ENCODE measurements at regions not wholly inside any gene's neighbourhood (a gene's known extent, or its start where the extent isn't known, plus 50 kb on each side); places are given as distances from the start of the nearest gene placed in this dataset.

DNA sequence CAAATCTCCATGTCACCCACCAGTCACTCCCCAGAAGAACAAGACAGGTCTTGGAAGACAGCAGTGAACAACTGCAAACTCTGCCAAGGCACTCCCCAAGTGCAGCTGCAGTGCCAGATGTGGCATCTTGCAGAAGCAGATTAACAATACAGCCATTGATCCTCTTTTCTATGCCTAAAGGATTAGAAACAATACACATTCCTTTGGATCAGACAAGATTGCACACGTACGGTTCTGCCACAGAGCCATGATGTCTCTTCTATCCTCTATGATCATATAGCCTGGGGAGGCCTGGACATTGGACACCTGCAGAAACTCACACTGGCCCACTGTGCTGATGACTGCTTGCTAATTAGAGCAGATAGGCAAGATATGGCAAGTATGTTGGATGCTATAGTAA lies 155.9 kb downstream of the MYLK4 start:
- Histone ChIP-seq H3K27ac (ENCODE audit: low read depth in 1 of 2, low read length in 1 of 2) (no peak overlapping the region), H3K4me3 (no peak overlapping the region), H3K36me3 (ENCODE audit: control insufficient read depth in 4 of 4, insufficient read depth in 4 of 4, low read length in 4 of 4) (no peaks in the 10 kb centered on the region), H3K4me1 (ENCODE audit: control insufficient read depth in 5 of 5, insufficient read depth in 5 of 5, low read length in 5 of 5) (peaks cover 0 to 14% (median 0%) of the 10 kb centered on the region in 5 donors), H3K9me3 (ENCODE audit: control insufficient read depth in 4 of 4, insufficient read depth in 3 of 4, low read length in 3 of 4) (no peaks in the 10 kb centered on the region), H3K27me3 (ENCODE audit: control insufficient read depth in 3 of 3, insufficient read depth in 3 of 3, low read length in 2 of 3) (no peaks in the 10 kb centered on the region), H3K9ac (ENCODE audit: insufficient read depth in 1 of 2, low read length in 2 of 2) (no peak overlapping the region)
- TF ChIP-seq CTCF (IDR thresholded peaks at IDR 0.05; ENCODE audit: control extremely low read depth, extremely low read depth), result no peak
- 81 to 94% methylated on average over 2 of the region's 2 CpGs for WGBS, 2 donors
- ATAC-seq (ENCODE audit: insufficient read depth, low FRiP score) (no peak), DNase-seq (no peak)

- TF ChIP-seq CTCF (IDR thresholded peaks at IDR 0.05; ENCODE audit: control extremely low read depth, extremely low read depth), result no peak
- no peak for DNase-seq
- no peak for ATAC-seq (ENCODE audit: insufficient read depth, low FRiP score)
- no peaks in the 10 kb centered on the region for H3K36me3 ChIP-seq (ENCODE audit: control insufficient read depth in 4 of 4, insufficient read depth in 4 of 4, low read length in 4 of 4)
- peaks cover 0 to 10% (median 0%) of the 10 kb centered on the region in 5 donors for H3K4me1 ChIP-seq (ENCODE audit: control insufficient read depth in 5 of 5, insufficient read depth in 5 of 5, low read length in 5 of 5)
- H3K27ac ChIP-seq (ENCODE audit: low read depth in 1 of 2, low read length in 1 of 2), result no peak overlapping the region
- H3K9ac ChIP-seq (ENCODE audit: insufficient read depth in 1 of 2, low read length in 2 of 2), result no peak overlapping the region
- H3K27me3 ChIP-seq (ENCODE audit: control insufficient read depth in 3 of 3, insufficient read depth in 3 of 3, low read length in 2 of 3), result no peaks in the 10 kb centered on the region
- no peak overlapping the region for H3K4me3 ChIP-seq
- WGBS, 2 donors, result 95 to 97% methylated on average over 6 of the region's 6 CpGs
- peaks cover 0 to 2% (median 0%) of the 10 kb centered on the region in 4 donors for H3K9me3 ChIP-seq (ENCODE audit: control insufficient read depth in 4 of 4, insufficient read depth in 3 of 4, low read length in 3 of 4)
These were observed 157.6 kb downstream of the MYLK4 start for GRCh38 chr6:2593167-2593566.

GRCh38 chr6:2589171-2589661 lies 161.5 kb downstream of the MYLK4 start:
- Histone ChIP-seq H3K9ac (ENCODE audit: insufficient read depth in 1 of 2, low read length in 2 of 2) (no peak overlapping the region), H3K27ac (ENCODE audit: low read depth in 1 of 2, low read length in 1 of 2) (no peak overlapping the region)
- TF ChIP-seq CTCF (IDR thresholded peaks at IDR 0.05; ENCODE audit: control extremely low read depth, extremely low read depth), result no peak

GRCh38 chr6:2583459-2583858 lies 167.3 kb downstream of the MYLK4 start:
- H3K4me3 ChIP-seq, result no peak overlapping the region
- DNase-seq (no peak), ATAC-seq (ENCODE audit: insufficient read depth, low FRiP score) (no peak)
- no peaks in the 10 kb centered on the region for H3K27me3 ChIP-seq (ENCODE audit: control insufficient read depth in 3 of 3, insufficient read depth in 3 of 3, low read length in 2 of 3)
- no peaks in the 10 kb centered on the region for H3K36me3 ChIP-seq (ENCODE audit: control insufficient read depth in 4 of 4, insufficient read depth in 4 of 4, low read length in 4 of 4)
- H3K9me3 ChIP-seq (ENCODE audit: control insufficient read depth in 4 of 4, insufficient read depth in 3 of 4, low read length in 3 of 4), result peaks cover 0 to 3% (median under 1%) of the 10 kb centered on the region in 4 donors
- TF ChIP-seq CTCF (IDR thresholded peaks at IDR 0.05; ENCODE audit: control extremely low read depth, extremely low read depth), result no peak
- no peak overlapping the region for H3K27ac ChIP-seq (ENCODE audit: low read depth in 1 of 2, low read length in 1 of 2)
- peaks cover 0 to 29% (median 14%) of the 10 kb centered on the region in 5 donors for H3K4me1 ChIP-seq (ENCODE audit: control insufficient read depth in 5 of 5, insufficient read depth in 5 of 5, low read length in 5 of 5)
- H3K9ac ChIP-seq (ENCODE audit: insufficient read depth in 1 of 2, low read length in 2 of 2), result no peak overlapping the region
- WGBS, 2 donors, result 79 to 86% methylated on average over 4 of the region's 4 CpGs

More at GRCh38 chr6:2589171-2589661, 161.5 kb downstream of the MYLK4 start:
- Histone ChIP-seq H3K4me1 (ENCODE audit: control insufficient read depth in 5 of 5, insufficient read depth in 5 of 5, low read length in 5 of 5) (peaks cover 0 to 10% (median 0%) of the 10 kb centered on the region in 5 donors), H3K36me3 (ENCODE audit: control insufficient read depth in 4 of 4, insufficient read depth in 4 of 4, low read length in 4 of 4) (no peaks in the 10 kb centered on the region), H3K27me3 (ENCODE audit: control insufficient read depth in 3 of 3, insufficient read depth in 3 of 3, low read length in 2 of 3) (no peaks in the 10 kb centered on the region), H3K4me3 (no peak overlapping the region), H3K9me3 (ENCODE audit: control insufficient read depth in 4 of 4, insufficient read depth in 3 of 4, low read length in 3 of 4) (peaks cover 0 to 3% (median 1%) of the 10 kb centered on the region in 4 donors)
- ATAC-seq (ENCODE audit: insufficient read depth, low FRiP score), result no peak
- WGBS, 2 donors, result 92 to 95% methylated on average over 8 of the region's 8 CpGs
- DNase-seq, result no peak

Data from lung (tissue), 11 donors.